ENCODE measurements at regions not wholly inside any gene's neighbourhood (a gene's known extent, or its start where the extent isn't known, plus 50 kb on each side); places are given as distances from the start of the nearest gene placed in this dataset.

GRCh38 chr12:80041071-80041470 lies 58.3 kb upstream of the OTOGL start (continued):
- no peak for TF ChIP-seq CHD7 (IDR thresholded peaks at IDR 0.05; ENCODE audit: insufficient replicate concordance, low read length)
- TF ChIP-seq SP1 (IDR thresholded peaks at IDR 0.05; ENCODE audit: low read depth, low read length), result no peak
- no peak for TF ChIP-seq CHD1 (IDR thresholded peaks at IDR 0.05; ENCODE audit: low read depth, low read length)
- no peak for TF ChIP-seq EP300 (IDR thresholded peaks at IDR 0.05; ENCODE audit: borderline replicate concordance in 1 of 2, low read depth in 2 of 2, low read length in 2 of 2)
- no peak for TF ChIP-seq TAF1 (IDR thresholded peaks at IDR 0.05; ENCODE audit: low read depth, low read length)
- no peak for TF ChIP-seq ASH2L (IDR thresholded peaks at IDR 0.05; ENCODE audit: low read length)
- no peak for TF ChIP-seq PHF8 (conservative IDR thresholded peaks at IDR 0.05; ENCODE audit: low read depth, low read length)
- TF ChIP-seq ATF2 (IDR thresholded peaks at IDR 0.05; ENCODE audit: low read length), result no peak
